Neural progenitor cell (in vitro differentiated cells): ENCODE measurements at regions not wholly inside any gene's neighbourhood (a gene's known extent, or its start where the extent isn't known, plus 50 kb on each side); places are given as distances from the start of the nearest gene placed in this dataset.

Experiments
- DNase-seq: peaks from one replicate; pipeline ENCODE4 v3.0.0-alpha.2; 2016; ENCODE audit warnings: low spot score
- H2AFZ ChIP-seq: fragments of 200-600 bp; sonication (generic); replicated peaks from 2 replicates; pipeline ENCODE4 v1.6.1; 2016; ENCODE audit warnings: antibody characterized with exemption
- H3F3A ChIP-seq: fragments of 200-600 bp; sonication (generic); 2 replicates; pipeline ENCODE4 v1.6.1; 2016; ENCODE audit warnings: antibody characterized with exemption, low read depth
- H3K27ac ChIP-seq: fragments of 200-600 bp; sonication (generic); 2 replicates; pipeline ENCODE4 v1.5.1; 2016; ENCODE audit warnings: mild to moderate bottlenecking
- H3K27me3 ChIP-seq: fragments of 200-600 bp; sonication (generic); 2 replicates; pipeline ENCODE4 v1.6.1; 2016; ENCODE audit warnings: mild to moderate bottlenecking, moderate library complexity
- H3K36me3 ChIP-seq: fragments of 200-600 bp; sonication (generic); 2 replicates; pipeline ENCODE4 v1.5.1; 2016
- H3K4me1 ChIP-seq: fragments of 200-600 bp; sonication (generic); 2 replicates; pipeline ENCODE4 v1.6.1; 2016; ENCODE audit warnings: mixed run types
- H3K4me2 ChIP-seq: fragments of 200-600 bp; sonication (generic); 2 replicates; pipeline ENCODE4 v1.6.1; 2016
- H3K4me3 ChIP-seq: fragments of 200-600 bp; sonication (generic); 2 replicates; pipeline ENCODE4 v1.5.1; 2016
- H3K79me2 ChIP-seq: fragments of 200-600 bp; sonication (generic); 2 replicates; pipeline ENCODE4 v1.6.1; 2016; ENCODE audit warnings: low read depth
- H3K9ac ChIP-seq: fragments of 200-600 bp; sonication (generic); 2 replicates; pipeline ENCODE4 v1.6.1; 2016
- H3K9me3 ChIP-seq: fragments of 200-600 bp; sonication (generic); 2 replicates; pipeline ENCODE4 v1.5.1; 2016; ENCODE audit warnings: low read depth
- H4K20me1 ChIP-seq: fragments of 200-600 bp; sonication (generic); 2 replicates; pipeline ENCODE4 v1.6.1; 2016; ENCODE audit warnings: low read depth
- H3K27ac Mint-ChIP-seq: 3 replicates; pipeline ENCODE4 v1.8.0; 2021; ENCODE audit warnings: mixed read lengths
- H3K27me3 Mint-ChIP-seq: 2 replicates; pipeline ENCODE4 v1.8.0; 2022; ENCODE audit warnings: low read depth, mild to moderate bottlenecking, inconsistent platforms, moderate library complexity, mixed read lengths; ENCODE audit not compliant: insufficient read depth
- H3K36me3 Mint-ChIP-seq: 3 replicates; pipeline ENCODE4 v1.8.0; 2021; ENCODE audit warnings: mixed read lengths
- H3K4me1 Mint-ChIP-seq: 3 replicates; pipeline ENCODE4 v1.8.0; 2021; ENCODE audit warnings: mixed read lengths
- H3K4me3 Mint-ChIP-seq: 3 replicates; pipeline ENCODE4 v1.8.0; 2021; ENCODE audit warnings: mild to moderate bottlenecking, moderate library complexity, mixed read lengths
- H3K9me3 Mint-ChIP-seq: 3 replicates; pipeline ENCODE4 v1.8.0; 2020; ENCODE audit warnings: mixed read lengths
- CTCF ChIP-seq: fragments of 200-600 bp; sonication (generic); IDR thresholded peaks from 2 replicates; pipeline ENCODE4 v1.5.1; 2017; ENCODE audit warnings: antibody characterized with exemption, mild to moderate bottlenecking
- EZH2 ChIP-seq: fragments of 200-600 bp; sonication (generic); IDR thresholded peaks from 2 replicates; pipeline ENCODE4 v1.6.1; 2017; ENCODE audit warnings: antibody characterized with exemption, mild to moderate bottlenecking, moderate library complexity
- EZH2phosphoT487 ChIP-seq: fragments of 200-600 bp; sonication (generic); IDR thresholded peaks from 2 replicates; pipeline ENCODE4 v1.6.1; 2017; ENCODE audit warnings: antibody characterized with exemption

GRCh38 chr5:89396278-89396954, 513.4 kb upstream of the MEF2C start:
- Histone ChIP-seq H3K9me3 (no peaks in the 10 kb centered on the region), H3K4me2 (no peak overlapping the region), H3K36me3 (no peaks in the 10 kb centered on the region), H3K4me3 (no peak overlapping the region), H3K27me3 (no peaks in the 10 kb centered on the region), H4K20me1 (no peaks in the 10 kb centered on the region), H3K9ac (no peak overlapping the region), H2AFZ (peak overlapping the region; percentile 9), H3K27ac (no peak overlapping the region), H3F3A (no peaks in the 10 kb centered on the region), H3K79me2 (no peaks in the 10 kb centered on the region), H3K4me1 (no peaks in the 10 kb centered on the region)
- DNase-seq: no peak
- H3K9me3 Mint-ChIP-seq: no peaks in the 10 kb centered on the region
- no peaks in the 10 kb centered on the region for H3K4me1 Mint-ChIP-seq
- no peaks in the 10 kb centered on the region for H3K36me3 Mint-ChIP-seq
- no peaks in the 10 kb centered on the region for H3K27me3 Mint-ChIP-seq
- no peak overlapping the region for H3K4me3 Mint-ChIP-seq
- TF ChIP-seq EZH2phosphoT487: no peak
- no peak for TF ChIP-seq CTCF
- TF ChIP-seq EZH2: no peak
- no peak overlapping the region for H3K27ac Mint-ChIP-seq

DNA sequence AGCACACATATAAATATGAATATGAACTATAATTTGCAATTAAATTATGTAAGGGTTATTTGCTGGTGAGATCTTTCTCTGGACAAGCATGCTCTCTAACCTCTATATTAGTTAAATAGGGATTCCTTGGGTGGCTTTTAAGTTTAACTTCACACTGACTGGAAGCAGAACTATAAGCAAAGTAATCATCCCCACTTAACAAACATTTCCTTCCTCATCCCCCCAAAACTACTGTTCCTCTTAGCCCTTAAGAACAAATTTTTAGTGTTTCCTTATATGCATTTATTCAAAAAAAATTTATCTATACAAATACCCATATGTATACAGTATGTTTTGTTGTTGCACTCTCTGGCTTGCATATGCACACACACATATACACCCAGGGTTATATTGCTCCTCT, 512.1 kb upstream of the MEF2C start:
- Histone ChIP-seq H3F3A (no peaks in the 10 kb centered on the region), H3K4me2 (no peak overlapping the region), H3K36me3 (no peaks in the 10 kb centered on the region), H3K4me1 (no peaks in the 10 kb centered on the region), H4K20me1 (no peaks in the 10 kb centered on the region), H3K27me3 (no peaks in the 10 kb centered on the region), H3K9ac (no peak overlapping the region), H2AFZ (no peak overlapping the region), H3K27ac (no peak overlapping the region), H3K79me2 (no peaks in the 10 kb centered on the region), H3K4me3 (no peak overlapping the region), H3K9me3 (no peaks in the 10 kb centered on the region)
- H3K9me3 Mint-ChIP-seq: no peaks in the 10 kb centered on the region
- no peak for DNase-seq
- H3K4me1 Mint-ChIP-seq: no peaks in the 10 kb centered on the region
- TF ChIP-seq CTCF: no peak
- no peak for TF ChIP-seq EZH2phosphoT487
- no peak for TF ChIP-seq EZH2
- H3K36me3 Mint-ChIP-seq: no peaks in the 10 kb centered on the region
- no peak overlapping the region for H3K4me3 Mint-ChIP-seq
- no peaks in the 10 kb centered on the region for H3K27me3 Mint-ChIP-seq
- H3K27ac Mint-ChIP-seq: no peak overlapping the region

- no peaks in the 10 kb centered on the region for H3F3A ChIP-seq
- no peaks in the 10 kb centered on the region for H3K79me2 ChIP-seq
- no peak overlapping the region for H3K4me3 ChIP-seq
- H3K4me2 ChIP-seq: no peak overlapping the region
- H3K4me1 ChIP-seq: no peaks in the 10 kb centered on the region
- no peaks in the 10 kb centered on the region for H3K36me3 ChIP-seq
- no peak overlapping the region for H3K9ac ChIP-seq
- no peak overlapping the region for H3K4me3 Mint-ChIP-seq
- H2AFZ ChIP-seq: no peak overlapping the region
- H3K9me3 ChIP-seq: no peaks in the 10 kb centered on the region
- no peaks in the 10 kb centered on the region for H3K9me3 Mint-ChIP-seq
- no peak overlapping the region for H3K27ac Mint-ChIP-seq
- no peak overlapping the region for H3K27ac ChIP-seq
- H4K20me1 ChIP-seq: no peaks in the 10 kb centered on the region
- DNase-seq: no peak
- TF ChIP-seq EZH2phosphoT487: no peak
- no peak for TF ChIP-seq CTCF
- no peak for TF ChIP-seq EZH2
- H3K4me1 Mint-ChIP-seq: no peaks in the 10 kb centered on the region
- no peaks in the 10 kb centered on the region for H3K36me3 Mint-ChIP-seq
- no peaks in the 10 kb centered on the region for H3K27me3 Mint-ChIP-seq
- no peaks in the 10 kb centered on the region for H3K27me3 ChIP-seq
These were observed 505.9 kb upstream of the MEF2C start for GRCh38 chr5:89388872-89389271.
